ENCODE measurements at regions not wholly inside any gene's neighbourhood (a gene's known extent, or its start where the extent isn't known, plus 50 kb on each side); places are given as distances from the start of the nearest gene placed in this dataset.

DNA sequence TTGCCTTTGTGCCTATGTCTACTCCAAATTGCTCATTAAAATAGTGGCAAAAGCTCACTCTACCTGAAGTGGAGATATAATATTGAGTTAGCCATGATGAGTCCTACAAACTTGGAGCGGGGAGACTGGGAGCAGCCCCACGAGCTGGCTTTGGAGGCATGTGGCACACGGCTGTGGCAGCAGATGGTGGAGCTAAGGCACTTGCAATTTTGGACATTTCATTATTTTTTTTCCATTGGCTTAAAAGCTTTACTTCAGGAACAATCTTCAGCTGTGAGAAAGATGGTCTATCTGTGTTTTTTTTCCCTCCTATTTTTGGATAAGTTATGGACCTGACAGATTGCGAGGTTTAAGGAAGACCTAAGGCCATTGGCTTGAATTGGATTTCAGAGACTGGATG, 578.3 kb downstream of the CMPK2 start:
- TF ChIP-seq, protein P1, sequence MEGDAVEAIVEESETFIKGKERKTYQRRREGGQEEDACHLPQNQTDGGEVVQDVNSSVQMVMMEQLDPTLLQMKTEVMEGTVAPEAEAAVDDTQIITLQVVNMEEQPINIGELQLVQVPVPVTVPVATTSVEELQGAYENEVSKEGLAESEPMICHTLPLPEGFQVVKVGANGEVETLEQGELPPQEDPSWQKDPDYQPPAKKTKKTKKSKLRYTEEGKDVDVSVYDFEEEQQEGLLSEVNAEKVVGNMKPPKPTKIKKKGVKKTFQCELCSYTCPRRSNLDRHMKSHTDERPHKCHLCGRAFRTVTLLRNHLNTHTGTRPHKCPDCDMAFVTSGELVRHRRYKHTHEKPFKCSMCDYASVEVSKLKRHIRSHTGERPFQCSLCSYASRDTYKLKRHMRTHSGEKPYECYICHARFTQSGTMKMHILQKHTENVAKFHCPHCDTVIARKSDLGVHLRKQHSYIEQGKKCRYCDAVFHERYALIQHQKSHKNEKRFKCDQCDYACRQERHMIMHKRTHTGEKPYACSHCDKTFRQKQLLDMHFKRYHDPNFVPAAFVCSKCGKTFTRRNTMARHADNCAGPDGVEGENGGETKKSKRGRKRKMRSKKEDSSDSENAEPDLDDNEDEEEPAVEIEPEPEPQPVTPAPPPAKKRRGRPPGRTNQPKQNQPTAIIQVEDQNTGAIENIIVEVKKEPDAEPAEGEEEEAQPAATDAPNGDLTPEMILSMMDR (IDR thresholded peaks at IDR 0.05; ENCODE audit: low read depth, low read length, missing control alignments), result no peak
- no peak overlapping the region for H3K4me3 ChIP-seq (ENCODE audit: low read depth, low read length)
- DNase-seq (ENCODE audit: low read depth), result no peak

DNA sequence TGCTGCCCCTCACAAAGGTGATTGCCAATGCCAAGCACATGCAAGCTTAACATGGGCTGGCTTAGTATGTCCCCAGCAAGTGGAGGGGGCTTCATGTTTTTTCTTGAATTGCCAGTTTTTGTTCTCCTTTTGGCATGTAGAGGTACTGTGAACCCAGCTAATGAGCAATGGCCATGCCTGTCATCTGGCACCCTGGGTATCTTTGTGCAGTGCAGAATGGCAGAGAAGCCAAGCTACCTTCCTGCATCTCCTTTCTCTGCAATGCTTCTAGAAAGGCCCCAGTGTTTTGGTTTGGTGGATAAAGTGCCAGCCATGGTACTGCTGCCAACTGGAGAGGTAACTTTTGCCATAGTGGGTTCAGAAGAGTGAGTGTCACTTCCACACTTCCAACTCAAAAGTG, 576.9 kb downstream of the CMPK2 start:
- TF ChIP-seq, protein P1 (IDR thresholded peaks at IDR 0.05; ENCODE audit: low read depth, low read length, missing control alignments), result no peak
- no peak for DNase-seq (ENCODE audit: low read depth)
- no peak overlapping the region for H3K4me3 ChIP-seq (ENCODE audit: low read depth, low read length)

DNA sequence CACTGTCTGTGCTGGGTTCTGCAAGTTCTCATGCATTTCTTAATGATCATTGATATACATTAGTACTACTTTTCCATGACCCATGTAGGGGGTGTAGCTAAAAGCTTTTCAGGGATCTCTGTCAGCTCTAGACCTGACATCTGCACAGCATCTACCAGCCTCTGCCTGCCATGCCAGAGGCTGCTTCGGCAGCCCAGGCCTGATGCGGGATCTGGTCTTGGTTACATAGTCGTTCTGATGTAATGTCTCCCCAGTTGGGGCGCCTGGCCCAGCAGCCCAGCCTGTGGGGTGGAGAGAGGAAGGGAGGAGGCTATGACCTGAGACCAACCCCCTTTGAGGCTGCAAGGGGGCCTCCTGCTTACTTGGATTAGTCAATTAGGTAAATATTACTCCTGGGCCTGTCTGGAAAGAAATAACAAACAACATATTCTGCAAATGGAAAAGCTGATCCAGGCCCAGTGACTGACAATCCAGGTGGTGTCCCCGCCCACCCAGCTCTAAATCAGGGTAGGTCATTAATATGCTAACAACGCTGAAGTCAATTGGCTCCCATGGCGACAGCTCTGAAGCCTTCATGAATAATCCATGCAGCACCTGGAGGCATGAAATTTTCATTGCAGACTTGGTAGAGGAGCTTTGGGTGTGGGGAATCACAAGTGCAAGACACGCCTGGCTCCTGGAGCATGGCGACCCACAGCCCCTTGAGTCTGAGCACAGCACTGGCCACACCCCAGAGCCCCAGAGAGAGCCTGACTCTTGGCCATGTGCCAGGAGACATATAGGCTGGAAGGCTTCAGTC, 575.3 kb downstream of the CMPK2 start:
- TF ChIP-seq, protein P1 (IDR thresholded peaks at IDR 0.05; ENCODE audit: low read depth, low read length, missing control alignments), result no peak
- H3K4me3 ChIP-seq (ENCODE audit: low read depth, low read length), result no peak overlapping the region
- no peak for DNase-seq (ENCODE audit: low read depth)

DNA sequence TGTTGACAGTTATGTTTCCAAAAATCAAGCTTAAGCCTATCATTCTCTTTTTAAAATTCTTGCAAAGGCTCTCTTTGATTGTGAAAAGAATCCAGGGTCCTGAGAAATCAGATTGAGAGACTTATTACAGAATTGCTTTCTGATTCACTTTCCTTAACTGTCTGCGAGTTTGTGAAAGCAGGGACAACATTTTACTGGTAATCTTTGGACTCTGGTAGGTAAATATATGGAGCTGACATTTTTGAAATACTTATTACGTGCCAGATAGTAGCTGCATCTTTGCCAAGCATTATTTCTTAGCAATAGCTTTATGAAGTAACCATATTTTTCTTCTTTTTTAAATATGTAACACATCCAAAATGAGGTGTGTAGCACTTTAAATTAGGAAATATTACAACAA, 570.9 kb downstream of the CMPK2 start:
- no peak overlapping the region for H3K4me3 ChIP-seq (ENCODE audit: low read depth, low read length)
- DNase-seq (ENCODE audit: low read depth), result no peak
- TF ChIP-seq, protein P1 (IDR thresholded peaks at IDR 0.05; ENCODE audit: low read depth, low read length, missing control alignments), result no peak

DNA sequence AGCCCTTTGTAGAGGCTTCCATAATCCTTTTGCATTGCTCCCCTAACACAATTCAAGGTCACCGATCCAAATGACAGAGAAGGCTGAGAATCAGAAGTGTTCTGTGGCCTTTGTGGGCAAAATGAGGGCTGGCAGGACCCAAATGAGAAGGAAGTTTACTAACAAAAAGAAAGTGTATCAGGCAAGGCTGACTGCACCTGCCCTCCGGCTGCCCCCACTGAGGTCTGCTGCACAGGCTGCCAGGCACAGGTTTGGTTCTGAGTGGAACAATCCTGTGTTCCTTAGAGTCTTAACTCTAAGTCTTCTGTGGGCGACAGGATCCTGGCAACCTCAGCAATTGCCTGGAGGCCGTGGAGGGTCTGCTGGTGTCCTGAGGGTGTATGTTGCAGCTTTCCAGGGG, 568.5 kb downstream of the CMPK2 start:
- TF ChIP-seq, protein P1 (IDR thresholded peaks at IDR 0.05; ENCODE audit: low read depth, low read length, missing control alignments), result no peak
- DNase-seq (ENCODE audit: low read depth), result peak; percentile 7
- H3K4me3 ChIP-seq (ENCODE audit: low read depth, low read length), result no peak overlapping the region

DNA sequence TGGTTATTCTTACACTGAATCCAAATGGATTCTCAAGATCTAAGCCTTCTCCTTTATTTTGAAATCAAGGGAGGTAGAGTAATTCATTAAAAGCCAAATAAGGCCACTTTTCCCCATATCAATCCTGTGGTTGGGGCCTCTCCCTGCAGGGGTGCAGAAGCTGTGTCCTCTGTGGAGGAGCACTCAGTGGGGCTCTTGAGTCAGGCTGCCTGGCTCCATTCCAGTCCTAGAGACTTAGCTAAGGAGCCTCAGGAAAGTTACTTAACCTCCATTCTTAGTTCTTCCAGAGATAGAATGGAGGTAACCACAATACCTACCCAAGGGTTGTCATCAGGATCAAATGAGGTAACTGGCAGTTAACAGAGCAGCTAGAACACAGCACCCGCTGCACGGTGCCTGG, 564.3 kb downstream of the CMPK2 start:
- no peak overlapping the region for H3K4me3 ChIP-seq (ENCODE audit: low read depth, low read length)
- TF ChIP-seq, protein P1 (IDR thresholded peaks at IDR 0.05; ENCODE audit: low read depth, low read length, missing control alignments), result no peak
- no peak for DNase-seq (ENCODE audit: low read depth)

DNA sequence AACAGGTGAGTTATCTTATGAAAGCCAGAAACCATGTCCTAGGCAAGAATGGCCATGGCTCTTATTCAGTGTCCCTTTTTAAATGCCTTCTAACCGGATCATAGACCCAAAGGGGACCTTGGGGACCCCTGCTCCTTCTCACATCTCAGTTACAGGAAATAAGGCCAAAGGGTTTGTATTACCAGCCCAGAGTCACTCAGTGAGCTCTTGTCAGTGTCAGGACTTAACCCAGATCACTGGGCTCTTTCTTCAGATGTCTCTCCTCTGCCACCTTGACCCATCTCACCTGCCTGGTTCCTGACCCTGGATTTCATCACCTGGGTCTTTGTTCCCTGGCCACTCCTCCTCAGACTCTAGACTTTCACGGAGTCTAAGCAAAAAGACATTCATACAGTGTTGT, 556.7 kb downstream of the CMPK2 start:
- no peak for DNase-seq (ENCODE audit: low read depth)
- H3K4me3 ChIP-seq (ENCODE audit: low read depth, low read length), result no peak overlapping the region
- TF ChIP-seq, protein P1 (IDR thresholded peaks at IDR 0.05; ENCODE audit: low read depth, low read length, missing control alignments), result no peak

Data from GM12864 (cell line).